T-cell (primary cell): ENCODE measurements at regions not wholly inside any gene's neighbourhood (a gene's known extent, or its start where the extent isn't known, plus 50 kb on each side); places are given as distances from the start of the nearest gene placed in this dataset.

Experiments used
- ATAC-seq, 4 experiments: fragments of 200-7000 bp in 3 of 4; fragments of 150-1000 bp in 1 of 4; cut with Tn5 transposase; replicated peaks in 1 of 4; 1 replicate in 3 of 4; 2 replicates in 1 of 4; pipeline ENCODE4 v1.10.0; 2021; ENCODE audit warnings: moderate library complexity in 3 of 4, mild to moderate bottlenecking in 2 of 4, moderate number of reproducible peaks in 1 of 4
- CTCF ChIA-PET, 2 donors: fragments of 300-600 bp; sonication (Branson Sonifier 250); formaldehyde crosslinking; loops; one replicate each; lab custom pipeline; 2022; ENCODE audit warnings: antibody characterized with exemption in 2 of 2; lab: Charles Lee
- POLR2A ChIA-PET, 2 donors: fragments of 300-600 bp; sonication (Branson Sonifier 250); formaldehyde crosslinking; loops; one replicate each; lab custom pipeline; 2022; ENCODE audit warnings: antibody characterized with exemption in 2 of 2; lab: Charles Lee
- DNase-seq, 35 experiments: peaks; one replicate each; pipeline versions ENCODE4 v3.0.0 to v3.0.0-alpha.2; 2013 to 2023
- H3K27ac ChIP-seq: one replicate; pipeline ENCODE4 v1.5.1; 2013; ENCODE audit warnings: low read length
- H3K27me3 ChIP-seq, 2 experiments: replicated peaks in 1 of 2; 1 replicate in 1 of 2; 2 replicates in 1 of 2; pipeline versions ENCODE4 v1.6.1 to v1.7.0; 2013; ENCODE audit warnings: low read length in 1 of 2, mixed read lengths in 1 of 2; ENCODE audit not compliant: control insufficient read depth in 2 of 2, insufficient read depth in 2 of 2; ENCODE audit errors: extremely low read depth in 1 of 2
- H3K36me3 ChIP-seq, 2 donors: 1 replicate in 1 of 2; 2 replicates in 1 of 2; pipeline versions ENCODE4 v1.6.1 to v1.7.0; 2013; ENCODE audit warnings: low read length in 1 of 2; ENCODE audit not compliant: control insufficient read depth in 2 of 2, insufficient read depth in 1 of 2; ENCODE audit errors: extremely low read depth in 1 of 2
- H3K4me1 ChIP-seq, 2 experiments: 1 replicate in 1 of 2; 2 replicates in 1 of 2; pipeline versions ENCODE4 v1.6.1 to v1.7.0; 2013; ENCODE audit warnings: low read length in 2 of 2, mixed read lengths in 1 of 2; ENCODE audit not compliant: insufficient read depth in 2 of 2, control insufficient read depth in 1 of 2; ENCODE audit errors: extremely low read depth in 1 of 2
- H3K4me3 ChIP-seq, 2 donors: 1 replicate in 1 of 2; 2 replicates in 1 of 2; pipeline versions ENCODE4 v1.5.1 to v1.7.0; 2013; ENCODE audit warnings: mild to moderate bottlenecking in 2 of 2, low read length in 1 of 2, moderate library complexity in 1 of 2; ENCODE audit not compliant: control insufficient read depth in 1 of 2; ENCODE audit errors: extremely low read depth in 1 of 2
- H3K9me3 ChIP-seq: 2 replicates; pipeline ENCODE4 v1.7.0; 2013
- H3K27ac Mint-ChIP-seq, 2 donors: one replicate each; pipeline ENCODE4 v1.8.0; 2020 to 2021; ENCODE audit warnings: mild to moderate bottlenecking in 2 of 2, mixed read lengths in 2 of 2
- H3K27me3 Mint-ChIP-seq, 2 donors: one replicate each; pipeline ENCODE4 v1.8.0; 2021 to 2022; ENCODE audit warnings: mixed read lengths in 2 of 2
- H3K36me3 Mint-ChIP-seq: one replicate; pipeline ENCODE4 v1.8.0; 2021; ENCODE audit warnings: mixed read lengths
- H3K4me1 Mint-ChIP-seq, 3 donors: one replicate each; pipeline ENCODE4 v1.8.0; 2020 to 2022; ENCODE audit warnings: mixed read lengths in 3 of 3, mild to moderate bottlenecking in 1 of 3
- H3K4me3 Mint-ChIP-seq, 3 donors: one replicate each; pipeline ENCODE4 v1.8.0; 2020 to 2022; ENCODE audit warnings: mild to moderate bottlenecking in 3 of 3, mixed read lengths in 3 of 3, moderate library complexity in 3 of 3
- H3K9me3 Mint-ChIP-seq, 3 donors: one replicate each; pipeline ENCODE4 v1.8.0; 2020 to 2022; ENCODE audit warnings: mixed read lengths in 3 of 3
- WGBS: methylation state at CpG from one replicate; pipeline ENCODE4 v1.1.5; 2013; ENCODE audit warnings: missing lambda C conversion rate; ENCODE audit not compliant: insufficient coverage; 5-methylcytosine and 5-hydroxymethylcytosine counted together

- H3K36me3 ChIP-seq = no peaks in the 10 kb centered on the region
- ChIA-PET CTCF (interaction anchor here in 1 of 2 donors (0.6 to 1.1 kb wide), 3 partner anchors 9 to 53 kb away, joined by 3 to 4 read pairs (median 3); no protein-coding TSS in a partner anchor), POLR2A (no interaction called here)
- H3K27ac Mint-ChIP-seq = no peak overlapping the region
- no peaks in the 10 kb centered on the region for H3K9me3 ChIP-seq
- H3K4me3 ChIP-seq = no peak overlapping the region
- DNase-seq (no peak), ATAC-seq (no peak)
- no peaks in the 10 kb centered on the region for H3K9me3 Mint-ChIP-seq
- peaks cover 0 to 7% of the 10 kb centered on the region in 2 experiments for H3K27me3 ChIP-seq
- no peaks in the 10 kb centered on the region for H3K27me3 Mint-ChIP-seq
- no peaks in the 10 kb centered on the region for H3K36me3 Mint-ChIP-seq
- H3K4me1 Mint-ChIP-seq = peaks cover 0 to 10% (median 8%) of the 10 kb centered on the region in 3 donors
- H3K4me1 ChIP-seq = peaks cover 3 to 4% of the 10 kb centered on the region in 2 experiments
- no peak overlapping the region for H3K4me3 Mint-ChIP-seq
- no peak overlapping the region for H3K27ac ChIP-seq
- WGBS = 84% methylated on average over 7 of the region's 13 CpGs
These were observed 60.0 kb upstream of the PIM1 start for GRCh38 chr6:37109714-37110499.

- H3K4me3 ChIP-seq = no peak overlapping the region
- H3K27me3 Mint-ChIP-seq = no peaks in the 10 kb centered on the region
- peaks cover 0 to 8% (median 8%) of the 10 kb centered on the region in 3 donors for H3K4me1 Mint-ChIP-seq
- peaks cover 0 to 7% of the 10 kb centered on the region in 2 experiments for H3K27me3 ChIP-seq
- H3K27ac Mint-ChIP-seq = no peak overlapping the region
- no peak for ATAC-seq
- CTCF ChIA-PET = interaction anchor here in 1 of 2 donors (0.6 to 1.1 kb wide), 3 partner anchors 35 to 53 kb away, joined by 3 read pairs; no protein-coding TSS in a partner anchor
- H3K9me3 Mint-ChIP-seq = no peaks in the 10 kb centered on the region
- H3K4me3 Mint-ChIP-seq = no peak overlapping the region
- H3K9me3 ChIP-seq = no peaks in the 10 kb centered on the region
- H3K27ac ChIP-seq = no peak overlapping the region
- H3K36me3 Mint-ChIP-seq = no peaks in the 10 kb centered on the region
- 56% methylated on average over 2 of the region's 11 CpGs for WGBS
- POLR2A ChIA-PET = interaction anchor here in 1 of 2 donors (0.5 kb wide), 1 partner anchor 78 kb away, joined by 4 read pairs; no protein-coding TSS in a partner anchor
- DNase-seq = no peak
- H3K36me3 ChIP-seq = no peaks in the 10 kb centered on the region
- peaks cover 3 to 4% of the 10 kb centered on the region in 2 experiments for H3K4me1 ChIP-seq
These were observed 59.2 kb upstream of the PIM1 start for GRCh38 chr6:37110500-37111461.

- ChIA-PET POLR2A (no interaction called here), CTCF (no interaction called here)
- no peaks in the 10 kb centered on the region for H3K27me3 Mint-ChIP-seq
- no peak for DNase-seq
- no peak for ATAC-seq
- Histone ChIP-seq H3K27ac (no peak overlapping the region), H3K4me3 (no peak overlapping the region), H3K36me3 (no peaks in the 10 kb centered on the region), H3K4me1 (no peaks in the 10 kb centered on the region), H3K9me3 (no peaks in the 10 kb centered on the region), H3K27me3 (peaks cover 0 to 5% of the 10 kb centered on the region in 2 experiments)
- H3K9me3 Mint-ChIP-seq = no peaks in the 10 kb centered on the region
- H3K4me3 Mint-ChIP-seq = no peak overlapping the region
- no peaks in the 10 kb centered on the region for H3K36me3 Mint-ChIP-seq
- WGBS = 100% methylated on average over 2 of the region's 4 CpGs
- H3K27ac Mint-ChIP-seq = no peak overlapping the region
- peaks cover 0 to under 1% (median 0%) of the 10 kb centered on the region in 3 donors for H3K4me1 Mint-ChIP-seq
These were observed 56.0 kb upstream of the PIM1 start for GRCh38 chr6:37113976-37114375.

GRCh38 chr6:37114612-37115011, 55.3 kb upstream of the PIM1 start:
- CTCF ChIA-PET = no interaction called here
- peaks cover 3 to 7% (median 4%) of the 10 kb centered on the region in 3 donors for H3K4me1 Mint-ChIP-seq
- no peak for DNase-seq
- Histone ChIP-seq H3K36me3 (no peaks in the 10 kb centered on the region), H3K27ac (no peak overlapping the region), H3K9me3 (no peaks in the 10 kb centered on the region), H3K4me3 (no peak overlapping the region), H3K4me1 (no peaks in the 10 kb centered on the region), H3K27me3 (peaks cover 0 to 2% of the 10 kb centered on the region in 2 experiments)
- POLR2A ChIA-PET = interaction anchor here in 1 of 2 donors (0.6 kb wide), 1 partner anchor 149 kb away, joined by 3 read pairs; no protein-coding TSS in a partner anchor
- H3K36me3 Mint-ChIP-seq = no peaks in the 10 kb centered on the region
- H3K27ac Mint-ChIP-seq = no peak overlapping the region
- ATAC-seq = no peak
- H3K9me3 Mint-ChIP-seq = no peaks in the 10 kb centered on the region
- no peak overlapping the region for H3K4me3 Mint-ChIP-seq
- 100% methylated on average over 1 of the region's 4 CpGs for WGBS
- H3K27me3 Mint-ChIP-seq = no peaks in the 10 kb centered on the region

- H3K9me3 Mint-ChIP-seq = no peaks in the 10 kb centered on the region
- Histone ChIP-seq H3K36me3 (no peaks in the 10 kb centered on the region), H3K9me3 (no peaks in the 10 kb centered on the region), H3K4me1 (no peaks in the 10 kb centered on the region), H3K27ac (no peak overlapping the region), H3K27me3 (peaks cover 0 to 2% of the 10 kb centered on the region in 2 experiments), H3K4me3 (no peak overlapping the region)
- no peak overlapping the region for H3K27ac Mint-ChIP-seq
- 89% methylated on average over 6 of the region's 10 CpGs for whole genome bisulfite sequencing
- no peaks in the 10 kb centered on the region for H3K36me3 Mint-ChIP-seq
- POLR2A ChIA-PET = interaction anchor here (0.6 to 0.7 kb wide), 3 partner anchors 23 to 150 kb away, joined by 3 to 8 read pairs (median 3); no protein-coding TSS in a partner anchor
- H3K4me1 Mint-ChIP-seq = peaks cover 3 to 7% (median 4%) of the 10 kb centered on the region in 3 donors
- H3K4me3 Mint-ChIP-seq = no peak overlapping the region
- CTCF ChIA-PET = no interaction called here
- DNase-seq = no peak
- no peaks in the 10 kb centered on the region for H3K27me3 Mint-ChIP-seq
- no peak for ATAC-seq
These were observed 54.6 kb upstream of the PIM1 start for GRCh38 chr6:37115236-37115895.
